ENCODE measurements at regions not wholly inside any gene's neighbourhood (a gene's known extent, or its start where the extent isn't known, plus 50 kb on each side); places are given as distances from the start of the nearest gene placed in this dataset.

- TF ChIP-seq CTCF (IDR thresholded peaks at IDR 0.05) (no peak), POLR2AphosphoS5 (IDR thresholded peaks at IDR 0.05) (no peak), POLR2A (IDR thresholded peaks at IDR 0.05) (no peak)
Measured at GRCh38 chr11:130612291-130612851, 163.9 kb downstream of the ADAMTS15 start.

Data from transverse colon (tissue), 4 donors.